PC-9 (cell line): ENCODE measurements at regions not wholly inside any gene's neighbourhood (a gene's known extent, or its start where the extent isn't known, plus 50 kb on each side); places are given as distances from the start of the nearest gene placed in this dataset.
"Not testable (repeated sequence)": the region's sequence is repeated elsewhere in the genome, so short reads cannot be mapped to it uniquely, and the experiment has no call there.

ENCODE experiments used
- BruUV-seq: library from RNA; stranded (reverse); fragments of 400-500 nt; replicated peaks from 2 replicates; lab custom pipeline; 2021; lab: Mats Ljungman, UMichigan
- CTCF ChIA-PET: fragments of 300-600 bp; sonication (Branson Sonifier 250); formaldehyde crosslinking; loops from one replicate; lab custom pipeline; 2022; ENCODE audit warnings: antibody characterized with exemption; lab: Charles Lee
- POLR2A ChIA-PET: fragments of 300-600 bp; sonication (Branson Sonifier 250); formaldehyde crosslinking; loops from one replicate; lab custom pipeline; 2022; ENCODE audit warnings: antibody characterized with exemption; ENCODE audit not compliant: unreplicated experiment; lab: Charles Lee
- DNase-seq, 2 experiments: peaks; one replicate each; pipeline versions ENCODE4 v3.0.0 to v3.0.0-alpha.2; 2015 to 2022; ENCODE audit warnings: mixed read lengths in 1 of 2
- H2AFZ ChIP-seq: fragments of 200-600 bp; sonication (generic); 2 replicates; pipeline ENCODE4 v1.8.1; 2017; ENCODE audit warnings: antibody characterized with exemption
- H3F3A ChIP-seq: fragments of 200-600 bp; sonication (generic); 2 replicates; pipeline ENCODE4 v1.8.1; 2017; ENCODE audit warnings: antibody characterized with exemption, mild to moderate bottlenecking, low read depth; ENCODE audit not compliant: insufficient read depth
- H3K27ac ChIP-seq: fragments of 200-600 bp; sonication (generic); 2 replicates; pipeline ENCODE4 v1.6.1; 2016; ENCODE audit warnings: mixed run types
- H3K27me3 ChIP-seq: fragments of 200-600 bp; sonication (generic); 2 replicates; pipeline ENCODE4 v1.6.1; 2016; ENCODE audit warnings: low read depth, mixed run types; ENCODE audit not compliant: insufficient read depth
- H3K36me3 ChIP-seq: fragments of 200-600 bp; sonication (generic); 2 replicates; pipeline ENCODE4 v1.6.1; 2016; ENCODE audit warnings: low read depth, mixed run types
- H3K4me1 ChIP-seq: fragments of 200-600 bp; sonication (generic); replicated peaks from 2 replicates; pipeline ENCODE4 v1.6.1; 2016; ENCODE audit warnings: mixed run types; ENCODE audit not compliant: insufficient read depth
- H3K4me2 ChIP-seq: fragments of 200-600 bp; sonication (generic); 2 replicates; pipeline ENCODE4 v1.6.1; 2017; ENCODE audit warnings: mixed run types
- H3K4me3 ChIP-seq: fragments of 200-600 bp; sonication (generic); 2 replicates; pipeline ENCODE4 v1.6.1; 2016; ENCODE audit warnings: mixed run types
- H3K79me2 ChIP-seq: fragments of 200-600 bp; sonication (generic); 2 replicates; pipeline ENCODE4 v1.6.1; 2017; ENCODE audit warnings: low read depth, mixed run types
- H3K9me2 ChIP-seq: fragments of 200-600 bp; sonication (generic); 2 replicates; pipeline ENCODE4 v1.8.1; 2017; ENCODE audit warnings: mild to moderate bottlenecking; ENCODE audit not compliant: insufficient read depth
- H3K9me3 ChIP-seq: fragments of 200-600 bp; sonication (generic); 2 replicates; pipeline ENCODE4 v1.8.1; 2016; ENCODE audit warnings: low read depth; ENCODE audit not compliant: insufficient read depth
- H4K20me1 ChIP-seq: fragments of 200-600 bp; sonication (generic); 2 replicates; pipeline ENCODE4 v1.8.1; 2017; ENCODE audit not compliant: insufficient read depth
- EZH2 ChIP-seq: fragments of 200-600 bp; sonication (generic); IDR thresholded peaks from 2 replicates; pipeline ENCODE4 v1.8.0; 2017; ENCODE audit warnings: antibody characterized with exemption, low read depth
- intact Hi-C: fragments of 100-400 bp; cut with micrococcal nuclease; formaldehyde crosslinking; loops from one replicate; pipeline ENCODE4 v1.10.0; 2022; ENCODE audit not compliant: unreplicated experiment
- TF ChIP-seq, protein P1 (sequence below): fragments of 200-600 bp; sonication (generic); conservative IDR thresholded peaks from 2 replicates; pipeline ENCODE4 v1.6.1; 2017; ENCODE audit warnings: mixed run types, antibody characterized with exemption, mild to moderate bottlenecking, moderate library complexity

DNA sequence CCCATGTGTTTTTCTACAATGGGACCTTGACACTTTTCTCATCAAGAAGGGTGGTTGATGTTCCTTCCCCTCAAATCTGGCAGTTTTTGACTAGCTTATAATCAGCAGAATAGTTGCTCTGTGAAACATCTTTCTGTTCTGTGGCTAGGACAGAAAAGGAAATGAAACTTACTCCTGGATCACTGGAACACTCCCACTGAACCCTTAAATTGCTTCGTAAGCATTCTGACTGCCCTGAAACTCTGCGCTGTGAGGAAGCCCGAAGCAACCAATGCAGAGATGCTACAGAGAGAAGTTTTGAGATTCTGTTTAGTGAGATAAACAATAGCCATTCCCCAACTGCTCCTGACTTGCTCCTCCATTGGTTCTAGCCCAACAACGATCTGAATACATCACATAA lies 602.2 kb downstream of the CENPC start:
- H3K4me2 ChIP-seq: no peak overlapping the region
- POLR2A ChIA-PET: no interaction called here
- no peaks in the 10 kb centered on the region for H3K4me1 ChIP-seq
- H3K9me2 ChIP-seq: no peaks in the 10 kb centered on the region
- H4K20me1 ChIP-seq: no peaks in the 10 kb centered on the region
- no peaks in the 10 kb centered on the region for H3K36me3 ChIP-seq
- intact Hi-C loops: no loop called here
- no peak overlapping the region for H3K27ac ChIP-seq
- no peaks in the 10 kb centered on the region for H3F3A ChIP-seq
- no peak overlapping the region for H3K4me3 ChIP-seq
- TF ChIP-seq, protein P1, sequence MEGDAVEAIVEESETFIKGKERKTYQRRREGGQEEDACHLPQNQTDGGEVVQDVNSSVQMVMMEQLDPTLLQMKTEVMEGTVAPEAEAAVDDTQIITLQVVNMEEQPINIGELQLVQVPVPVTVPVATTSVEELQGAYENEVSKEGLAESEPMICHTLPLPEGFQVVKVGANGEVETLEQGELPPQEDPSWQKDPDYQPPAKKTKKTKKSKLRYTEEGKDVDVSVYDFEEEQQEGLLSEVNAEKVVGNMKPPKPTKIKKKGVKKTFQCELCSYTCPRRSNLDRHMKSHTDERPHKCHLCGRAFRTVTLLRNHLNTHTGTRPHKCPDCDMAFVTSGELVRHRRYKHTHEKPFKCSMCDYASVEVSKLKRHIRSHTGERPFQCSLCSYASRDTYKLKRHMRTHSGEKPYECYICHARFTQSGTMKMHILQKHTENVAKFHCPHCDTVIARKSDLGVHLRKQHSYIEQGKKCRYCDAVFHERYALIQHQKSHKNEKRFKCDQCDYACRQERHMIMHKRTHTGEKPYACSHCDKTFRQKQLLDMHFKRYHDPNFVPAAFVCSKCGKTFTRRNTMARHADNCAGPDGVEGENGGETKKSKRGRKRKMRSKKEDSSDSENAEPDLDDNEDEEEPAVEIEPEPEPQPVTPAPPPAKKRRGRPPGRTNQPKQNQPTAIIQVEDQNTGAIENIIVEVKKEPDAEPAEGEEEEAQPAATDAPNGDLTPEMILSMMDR: no peak
- TF ChIP-seq EZH2: no peak
- CTCF ChIA-PET: no interaction called here
- BruUV-seq: no TSS peak
- no peak for DNase-seq
- no peaks in the 10 kb centered on the region for H3K79me2 ChIP-seq
- H3K9me3 ChIP-seq: no peaks in the 10 kb centered on the region
- H3K27me3 ChIP-seq: no peaks in the 10 kb centered on the region
- H2AFZ ChIP-seq: no peak overlapping the region

DNA sequence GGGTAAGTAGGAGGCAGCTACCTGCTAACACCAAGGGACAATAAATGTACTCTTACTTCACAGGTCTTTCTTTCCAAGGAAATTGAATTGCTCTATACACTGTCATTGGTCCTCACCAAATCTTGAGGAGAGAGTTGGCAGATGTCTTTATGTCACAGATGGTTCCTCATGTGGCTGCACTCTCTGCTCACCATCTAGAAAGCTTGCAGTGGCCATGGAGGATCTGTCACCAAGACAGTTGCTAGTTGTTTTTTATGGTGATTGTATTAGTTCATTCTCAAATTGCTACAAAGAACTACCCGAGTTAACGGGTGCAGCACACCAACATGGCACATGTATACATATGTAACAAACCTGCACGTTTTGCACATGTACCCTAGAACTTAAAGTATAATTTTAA lies 613.3 kb downstream of the CENPC start:
- not testable (repeated sequence) for H2AFZ ChIP-seq

DNA sequence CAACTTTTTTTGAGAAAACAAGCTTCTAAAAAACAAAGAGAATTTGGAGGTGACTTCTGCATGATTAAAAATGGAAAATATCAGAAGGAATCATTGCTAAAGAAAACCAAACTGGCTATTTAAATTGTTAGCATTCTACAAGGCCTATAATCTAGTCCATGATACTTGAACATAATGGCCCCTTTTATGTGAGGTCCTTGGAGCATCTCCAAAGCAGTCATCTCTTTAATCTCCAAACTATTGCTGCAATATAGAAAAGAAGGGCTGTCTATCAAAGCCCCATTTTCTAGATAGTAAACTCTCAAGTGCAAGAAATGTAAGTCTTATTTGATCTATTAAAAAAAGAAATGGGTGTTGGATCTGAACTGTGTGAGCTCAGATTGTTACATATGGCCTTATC lies 615.1 kb downstream of the CENPC start:
- no TSS peak for BruUV-seq
- no peak overlapping the region for H3K4me2 ChIP-seq
- ChIA-PET CTCF (no interaction called here), POLR2A (no interaction called here)
- no peaks in the 10 kb centered on the region for H3K79me2 ChIP-seq
- H3K36me3 ChIP-seq: no peaks in the 10 kb centered on the region
- H2AFZ ChIP-seq: no peak overlapping the region
- no peaks in the 10 kb centered on the region for H3K4me1 ChIP-seq
- no peak for DNase-seq
- no peaks in the 10 kb centered on the region for H3K9me3 ChIP-seq
- no peaks in the 10 kb centered on the region for H3K27me3 ChIP-seq
- no peaks in the 10 kb centered on the region for H4K20me1 ChIP-seq
- TF ChIP-seq, protein P1: no peak
- TF ChIP-seq EZH2: no peak
- H3K27ac ChIP-seq: no peak overlapping the region
- no peaks in the 10 kb centered on the region for H3K9me2 ChIP-seq
- intact Hi-C loops: no loop called here
- no peak overlapping the region for H3K4me3 ChIP-seq
- H3F3A ChIP-seq: no peaks in the 10 kb centered on the region

More for the DNA sequence above, 613.3 kb downstream of the CENPC start:
- H4K20me1 ChIP-seq, H3K27ac ChIP-seq, H3F3A ChIP-seq, H3K27me3 ChIP-seq, DNase-seq, H3K36me3 ChIP-seq, H3K9me2 ChIP-seq, POLR2A ChIA-PET, CTCF ChIA-PET, H3K4me1 ChIP-seq, H3K79me2 ChIP-seq, BruUV-seq, H3K4me2 ChIP-seq, H3K9me3 ChIP-seq, H3K4me3 ChIP-seq, intact Hi-C loops: not testable (repeated sequence)

DNA sequence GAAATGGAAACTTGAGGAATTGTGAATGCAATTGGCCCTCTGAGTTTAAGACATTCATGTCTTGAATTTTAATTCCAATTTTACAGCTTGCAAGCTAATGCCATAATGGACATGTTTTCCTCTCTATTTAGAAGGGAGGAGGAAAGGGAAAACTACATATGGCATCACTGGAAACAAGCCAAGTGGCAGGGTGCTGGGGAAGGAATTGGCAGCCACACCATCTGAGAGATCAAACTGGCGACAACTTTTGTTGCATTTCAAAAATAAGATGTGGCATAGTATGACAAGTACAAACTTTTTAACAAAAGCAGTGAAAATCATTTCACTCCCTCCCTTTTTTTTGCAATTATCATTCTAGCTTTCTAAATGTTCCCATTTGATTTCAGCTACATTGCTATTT lies 615.6 kb downstream of the CENPC start:
- Histone ChIP-seq H3K27me3 (no peaks in the 10 kb centered on the region), H4K20me1 (no peaks in the 10 kb centered on the region), H3K9me3 (no peaks in the 10 kb centered on the region), H3K4me1 (no peaks in the 10 kb centered on the region), H3K9me2 (no peaks in the 10 kb centered on the region), H3K79me2 (no peaks in the 10 kb centered on the region), H3K4me2 (no peak overlapping the region), H2AFZ (no peak overlapping the region), H3F3A (no peaks in the 10 kb centered on the region), H3K36me3 (no peaks in the 10 kb centered on the region), H3K4me3 (no peak overlapping the region), H3K27ac (no peak overlapping the region)
- CTCF ChIA-PET: no interaction called here
- DNase-seq: no peak
- POLR2A ChIA-PET: no interaction called here
- no peak for TF ChIP-seq EZH2
- TF ChIP-seq, protein P1: no peak
- BruUV-seq: no TSS peak
- intact Hi-C loops: no loop called here

DNA sequence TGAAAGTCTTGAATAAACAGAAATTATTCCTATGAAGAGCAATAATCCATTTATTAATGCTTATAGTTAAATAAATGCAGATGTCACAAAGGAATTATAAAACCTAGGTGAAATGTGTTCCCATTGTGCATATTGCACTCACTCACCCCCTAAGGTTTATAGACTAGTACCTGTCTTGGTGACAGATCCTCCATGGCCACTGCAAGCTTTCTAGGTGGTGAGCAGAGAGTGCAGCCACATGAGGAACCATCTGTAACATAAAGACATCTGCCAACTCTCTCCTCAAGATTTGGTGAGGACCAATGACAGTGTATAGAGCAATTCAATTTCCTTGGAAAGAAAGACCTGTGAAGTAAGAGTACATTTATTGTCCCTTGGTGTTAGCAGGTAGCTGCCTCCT lies 616.4 kb downstream of the CENPC start:
- BruUV-seq, H4K20me1 ChIP-seq, intact Hi-C loops, H3K4me3 ChIP-seq, POLR2A ChIA-PET, H3K36me3 ChIP-seq, H3F3A ChIP-seq, H3K79me2 ChIP-seq, H3K27me3 ChIP-seq, H3K9me3 ChIP-seq, H3K27ac ChIP-seq, DNase-seq, H3K4me1 ChIP-seq, CTCF ChIA-PET, H3K4me2 ChIP-seq, H2AFZ ChIP-seq, H3K9me2 ChIP-seq: not testable (repeated sequence)
